Hematopoietic multipotent progenitor cell treated with erythropoietin and hydrocortisone succinate and interleukin-3 and kit ligand, for 15 days (in vitro differentiated cells): ENCODE measurements at regions not wholly inside any gene's neighbourhood (a gene's known extent, or its start where the extent isn't known, plus 50 kb on each side); places are given as distances from the start of the nearest gene placed in this dataset.

Experiments
- DNase-seq: peaks from one replicate; pipeline ENCODE4 v3.0.0-alpha.2; 2015; ENCODE audit warnings: low spot score

DNA sequence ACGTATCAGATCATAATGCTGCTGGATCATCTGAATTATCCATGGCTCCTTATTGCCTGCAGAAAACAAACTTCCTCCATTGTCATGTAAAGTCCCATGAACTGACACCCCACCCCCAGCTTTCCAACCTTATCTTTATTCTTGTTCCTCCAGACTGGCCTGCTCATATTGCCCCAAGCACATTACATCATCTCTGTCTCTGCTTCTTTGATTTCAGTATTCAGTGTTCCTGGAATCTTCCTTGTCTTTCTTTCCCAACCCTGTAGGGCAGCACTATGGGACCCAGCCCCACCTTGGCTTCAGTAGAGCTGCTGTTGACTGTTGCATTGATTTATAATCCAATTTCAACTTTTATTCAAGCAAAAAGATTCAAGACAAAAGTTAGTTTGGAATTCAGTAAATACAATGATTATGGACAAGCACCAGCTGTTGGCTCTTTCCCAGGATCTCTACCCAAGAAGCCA is 187.5 kb upstream of the ECI2 start:
- no peak for DNase-seq

DNA sequence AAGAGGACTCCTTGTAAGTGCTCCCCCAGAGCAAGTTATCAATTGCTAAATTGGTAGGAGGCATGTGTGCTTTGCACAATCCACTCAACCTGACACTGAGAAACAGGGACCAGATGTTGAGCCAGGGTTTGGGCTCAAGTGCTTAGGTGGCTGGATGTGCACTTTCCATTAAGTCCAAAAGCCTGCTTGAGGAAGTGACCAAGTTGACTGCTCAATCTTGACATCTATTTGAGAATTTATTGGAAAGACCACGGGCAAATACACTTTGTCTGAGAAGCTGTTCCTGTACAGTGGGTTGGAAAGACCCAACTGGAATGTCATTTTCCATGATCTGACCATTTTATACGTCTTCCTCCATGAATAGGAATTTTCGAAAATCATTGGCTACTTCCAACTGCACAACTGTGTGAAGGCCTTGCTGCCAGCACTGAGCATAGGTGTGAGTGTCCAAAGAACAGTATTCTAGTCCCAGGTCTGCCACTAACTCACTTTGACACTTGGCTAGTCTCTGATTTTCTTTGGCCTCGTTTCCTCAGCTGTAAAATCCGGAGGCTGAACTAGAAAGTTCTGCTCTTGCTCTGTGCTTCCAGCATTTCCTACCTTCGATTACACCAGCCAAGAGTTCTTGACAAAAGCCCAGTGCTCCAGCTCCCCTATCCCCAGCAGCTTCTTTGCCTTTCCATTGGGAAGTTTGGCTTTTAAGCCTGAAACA is 186.9 kb upstream of the ECI2 start:
- no peak for DNase-seq

DNA sequence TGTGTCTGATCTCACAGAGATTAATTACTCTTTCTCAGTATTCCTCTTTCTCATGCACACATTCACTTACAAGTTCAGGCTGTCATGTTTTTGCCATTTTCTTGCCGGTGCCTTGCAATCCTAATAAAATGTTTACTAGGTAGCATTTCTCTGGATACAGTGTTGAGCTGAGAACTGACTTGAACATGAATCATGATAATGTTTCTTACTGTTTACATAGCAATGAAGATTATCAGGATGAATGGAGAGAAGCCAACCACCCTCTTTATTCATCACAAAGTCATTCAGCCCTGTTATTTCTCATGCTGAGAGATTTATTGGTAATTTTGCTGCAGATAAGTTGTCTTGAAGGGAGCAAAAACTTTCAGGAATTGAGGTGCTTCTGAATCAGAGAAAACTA is 185.5 kb upstream of the ECI2 start:
- no peak for DNase-seq

DNA sequence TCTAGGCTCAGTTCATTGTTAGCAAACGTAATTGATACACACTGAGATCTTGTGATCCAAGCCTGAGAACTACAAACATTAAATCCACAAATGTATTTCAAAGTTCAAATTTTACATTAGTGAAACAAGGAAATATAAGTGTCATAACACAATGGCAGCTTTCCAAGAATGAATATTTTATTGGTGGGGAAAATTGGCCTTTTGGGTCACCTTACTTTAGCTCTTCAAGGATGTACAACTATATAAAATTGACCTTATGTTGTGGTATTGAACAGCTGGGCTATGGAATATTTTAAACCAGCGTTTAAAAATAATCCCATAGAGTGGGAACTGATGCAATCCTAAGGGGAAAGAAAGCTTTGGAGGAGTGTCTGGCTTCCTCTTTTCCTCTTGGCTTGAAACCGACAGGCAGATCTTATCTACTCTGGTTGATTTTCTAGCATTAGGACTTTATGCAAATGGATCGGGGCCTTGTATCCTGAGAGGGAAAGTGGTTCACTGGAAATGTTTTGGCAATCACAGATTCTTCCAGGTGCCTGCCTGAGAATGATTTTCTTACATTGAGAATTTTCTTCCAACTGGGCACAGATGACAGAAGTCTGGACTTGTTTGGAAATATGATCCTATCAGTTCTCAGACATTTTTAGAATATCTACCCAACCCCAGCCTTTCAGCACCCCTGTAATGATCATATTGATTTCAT is 184.8 kb upstream of the ECI2 start:
- DNase-seq: no peak

DNA sequence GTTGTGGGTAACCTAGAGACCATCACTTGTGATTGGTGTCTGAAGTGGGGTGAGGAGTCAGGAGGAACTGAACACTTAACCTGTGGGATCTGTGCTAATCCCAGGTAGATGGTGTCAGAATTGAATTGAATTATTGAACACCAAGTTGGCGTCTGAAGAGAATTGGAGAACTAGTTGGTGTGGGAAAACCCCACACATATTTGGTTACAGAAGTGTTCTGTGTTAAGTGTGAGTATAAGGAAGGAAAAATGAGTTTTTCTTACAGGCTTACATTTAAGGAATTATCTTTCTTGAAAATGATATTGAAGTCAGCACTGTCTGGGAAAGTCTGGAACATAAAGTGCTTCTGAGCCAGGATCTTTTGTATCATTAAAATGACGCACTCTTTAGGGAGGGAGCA is 182.9 kb upstream of the ECI2 start:
- no peak for DNase-seq

GRCh38 chr6:4316867-4317400 is 181.6 kb upstream of the ECI2 start:
- DNase-seq: no peak

DNA sequence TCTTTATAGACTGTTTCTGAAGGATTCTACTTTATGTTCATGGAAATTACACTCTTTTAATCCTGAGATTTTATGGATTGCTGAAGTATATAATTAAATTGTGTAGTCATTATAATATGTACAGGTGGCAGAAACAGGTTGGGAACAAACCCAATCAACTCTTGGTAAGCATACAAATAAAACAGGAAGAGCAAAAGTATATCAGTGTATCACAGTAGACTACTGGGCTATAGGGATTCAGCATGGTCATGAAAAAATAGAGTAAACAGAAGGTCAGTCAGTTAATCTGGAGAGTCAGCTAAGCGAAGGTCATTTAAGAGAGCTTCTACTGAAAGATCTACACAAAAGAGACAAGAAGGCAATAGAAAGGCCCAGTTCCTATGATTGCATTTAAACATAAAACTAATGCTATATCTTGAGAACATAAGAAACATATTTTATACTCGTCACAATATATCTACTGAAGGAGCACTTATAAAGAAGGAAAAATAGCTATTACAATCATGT is 178.9 kb upstream of the ECI2 start:
- no peak for DNase-seq

GRCh38 chr6:4313044-4313686 is 177.8 kb upstream of the ECI2 start:
- peak; percentile 17 for DNase-seq

- no peak for DNase-seq
Measured at GRCh38 chr6:4311976-4312860, 176.8 kb upstream of the ECI2 start.

DNA sequence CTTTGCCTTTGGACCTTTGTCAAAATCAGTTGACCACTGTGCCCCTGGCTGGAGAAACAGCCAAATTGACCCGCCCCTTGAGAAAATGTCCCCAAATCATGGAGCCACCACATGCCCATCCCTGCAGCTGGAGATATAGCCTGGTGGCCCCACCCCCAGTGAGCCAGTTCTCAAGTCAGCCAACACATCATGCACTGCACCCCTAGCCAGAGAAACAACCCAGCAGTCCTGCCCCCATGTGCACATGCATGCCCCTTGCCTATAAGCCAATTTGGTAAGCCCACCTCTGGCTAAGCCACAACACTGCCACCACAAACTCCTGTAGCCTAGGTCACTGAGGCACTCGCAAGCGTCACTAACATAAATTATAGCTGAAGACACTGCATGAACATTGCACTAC is 174.2 kb upstream of the ECI2 start:
- DNase-seq: no peak

DNA sequence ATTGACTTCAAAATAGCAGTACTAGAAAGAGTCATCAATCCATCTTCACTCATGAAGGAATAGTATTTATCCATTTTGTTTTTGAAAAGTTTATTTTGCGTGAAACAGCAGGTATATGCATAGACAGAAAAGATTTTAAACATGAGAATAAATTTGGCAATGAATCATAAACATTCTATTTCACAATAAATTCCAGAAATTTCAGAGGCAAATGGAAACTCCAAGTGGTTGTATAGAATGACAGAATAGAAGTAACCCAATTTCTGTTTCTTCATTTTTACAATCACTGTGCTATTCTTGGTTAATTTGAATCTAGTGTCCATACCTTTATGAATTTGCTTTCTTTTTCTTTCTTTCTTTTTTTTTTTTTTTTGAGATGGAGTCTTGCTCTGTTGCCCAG is 173.0 kb upstream of the ECI2 start:
- no peak for DNase-seq

GRCh38 chr6:4304927-4305455 is 169.6 kb upstream of the ECI2 start:
- no peak for DNase-seq

GRCh38 chr6:4303638-4304037 is 168.3 kb upstream of the ECI2 start:
- DNase-seq: no peak

DNA sequence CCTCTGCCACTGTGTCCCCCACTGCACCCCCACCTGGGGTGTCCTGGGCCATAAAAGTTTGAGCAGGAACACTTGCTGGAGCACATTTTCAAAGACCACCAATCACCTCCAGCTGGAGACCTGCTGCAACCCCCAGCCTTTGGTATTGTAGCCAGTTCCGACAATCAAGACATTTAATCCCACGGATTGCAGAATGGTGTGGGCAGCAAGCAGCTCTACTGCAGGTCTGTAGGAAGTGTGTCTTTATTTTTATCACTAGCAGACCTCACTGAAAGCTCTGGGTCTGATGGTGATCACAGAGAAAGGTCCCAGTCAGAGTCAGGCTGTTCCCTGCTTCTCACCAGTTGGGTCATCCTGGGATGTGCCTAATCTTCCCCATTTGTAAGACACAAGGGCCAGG is 167.1 kb upstream of the ECI2 start:
- DNase-seq: no peak

DNA sequence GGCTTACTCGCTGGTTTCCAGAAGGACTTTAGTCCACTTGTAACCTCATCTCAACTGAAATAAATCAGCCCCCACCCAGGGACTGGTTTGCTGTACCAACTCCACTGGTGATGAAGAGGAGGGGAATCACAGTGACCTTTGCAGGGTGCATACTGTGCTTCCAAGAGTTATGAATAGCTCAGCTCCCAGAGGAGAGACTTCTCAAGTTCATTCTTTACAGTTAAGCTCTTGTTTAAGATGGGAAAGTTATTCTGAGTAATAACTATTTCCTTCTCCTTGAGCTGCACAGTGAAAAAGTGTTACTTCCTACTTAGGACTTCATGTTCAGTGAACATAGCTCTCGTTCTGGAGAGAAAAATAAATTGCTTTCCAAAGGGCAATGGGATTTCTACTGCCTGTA is 166.5 kb upstream of the ECI2 start:
- DNase-seq: no peak

- DNase-seq: no peak
Measured at GRCh38 chr6:4300917-4301316, 165.5 kb upstream of the ECI2 start.

GRCh38 chr6:4299476-4299875 is 164.1 kb upstream of the ECI2 start:
- no peak for DNase-seq

- DNase-seq: no peak
Measured at GRCh38 chr6:4297348-4297747, 162.0 kb upstream of the ECI2 start.

GRCh38 chr6:4296552-4296951 is 161.2 kb upstream of the ECI2 start:
- no peak for DNase-seq

- DNase-seq: no peak
Measured at GRCh38 chr6:4295783-4296155, 160.4 kb upstream of the ECI2 start.

DNA sequence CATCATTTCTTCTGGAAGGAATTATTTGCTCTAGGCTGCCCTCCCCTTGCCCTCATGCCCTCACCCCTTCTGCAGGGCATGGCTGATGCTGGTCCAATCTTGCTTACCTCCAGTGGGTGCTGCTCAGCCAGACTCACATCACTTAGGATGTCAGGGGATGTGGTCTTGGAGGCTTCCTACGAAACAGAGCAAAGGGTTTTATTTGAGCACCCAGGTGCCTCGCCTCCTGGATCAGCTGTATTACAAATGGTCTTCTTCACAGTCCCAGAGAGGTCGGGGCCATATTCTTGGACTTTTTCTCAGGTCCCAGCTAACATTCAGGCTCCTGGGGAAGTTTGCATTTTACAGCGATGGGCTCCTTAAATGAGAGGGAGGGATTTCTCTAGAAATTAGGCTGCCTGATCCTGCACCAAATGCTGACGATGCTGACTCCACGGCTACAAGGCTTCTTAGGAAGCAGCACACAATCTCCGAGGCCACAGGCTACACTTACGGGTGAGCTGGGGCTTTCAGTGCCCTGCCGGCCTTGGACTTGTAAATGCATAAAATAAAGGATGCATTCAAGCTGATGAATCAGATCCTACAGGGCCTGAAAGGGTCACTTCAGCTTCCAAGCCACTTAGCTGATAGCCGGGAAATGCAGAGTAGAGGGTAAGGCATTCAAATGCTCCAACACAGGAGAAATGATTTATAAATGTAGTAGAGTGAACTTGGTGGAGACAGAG is 159.8 kb upstream of the ECI2 start:
- no peak for DNase-seq
